ENCODE measurements at regions not wholly inside any gene's neighbourhood (a gene's known extent, or its start where the extent isn't known, plus 50 kb on each side); places are given as distances from the start of the nearest gene placed in this dataset.

DNA sequence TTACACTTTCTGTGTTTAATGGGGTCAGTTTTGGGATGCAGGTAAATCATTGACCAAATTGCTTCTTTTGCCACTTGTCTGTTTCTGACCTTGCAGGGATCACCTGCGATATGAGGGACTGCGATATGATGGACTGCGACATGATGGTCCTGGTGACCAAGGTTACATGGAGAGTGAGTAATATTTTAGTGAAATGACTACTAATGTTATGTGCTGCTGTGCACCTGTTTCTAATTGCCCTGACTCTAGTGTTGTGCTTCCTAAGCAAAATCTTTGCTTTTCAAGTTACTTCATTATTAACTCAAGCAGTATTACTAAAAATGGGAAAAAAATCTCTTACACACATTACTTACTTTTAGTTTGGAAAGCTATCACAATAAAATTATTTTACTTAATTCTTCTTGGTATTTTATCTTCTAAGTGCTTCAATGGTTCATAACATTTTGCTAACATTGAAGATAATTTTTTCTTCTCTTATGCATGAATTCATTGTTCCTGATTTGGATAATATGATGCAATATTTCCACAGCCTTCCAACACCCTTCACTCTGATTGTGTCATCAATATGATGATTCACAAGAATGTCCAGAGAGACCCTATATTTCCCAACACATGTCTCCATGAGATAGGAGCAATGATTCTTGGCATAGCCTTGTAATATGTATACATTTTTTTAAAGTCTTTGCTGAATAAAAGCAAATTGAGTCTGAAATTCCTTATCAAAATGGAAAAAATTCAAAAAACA lies 306.2 kb upstream of the AKR1E2 start:
- DNase-seq: no peak

DNA sequence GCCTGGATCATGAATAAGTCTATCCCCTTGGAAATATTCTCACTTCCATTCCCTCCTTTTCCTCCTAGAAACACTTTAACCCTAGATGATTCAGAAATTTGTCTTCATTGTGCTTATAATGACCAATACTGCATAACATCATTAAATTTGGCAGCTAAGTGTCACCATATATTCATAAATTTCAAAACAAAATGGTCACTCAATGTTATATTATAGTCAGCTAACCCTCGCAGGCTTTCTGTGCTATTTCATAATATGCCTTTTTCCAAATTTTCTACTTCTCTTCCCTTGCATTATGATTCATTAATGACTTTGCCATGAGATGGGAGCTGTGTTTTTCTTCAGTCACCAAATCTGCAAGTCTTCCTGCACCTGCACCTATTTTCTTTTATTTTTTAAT lies 308.3 kb upstream of the AKR1E2 start:
- DNase-seq: no peak

DNA sequence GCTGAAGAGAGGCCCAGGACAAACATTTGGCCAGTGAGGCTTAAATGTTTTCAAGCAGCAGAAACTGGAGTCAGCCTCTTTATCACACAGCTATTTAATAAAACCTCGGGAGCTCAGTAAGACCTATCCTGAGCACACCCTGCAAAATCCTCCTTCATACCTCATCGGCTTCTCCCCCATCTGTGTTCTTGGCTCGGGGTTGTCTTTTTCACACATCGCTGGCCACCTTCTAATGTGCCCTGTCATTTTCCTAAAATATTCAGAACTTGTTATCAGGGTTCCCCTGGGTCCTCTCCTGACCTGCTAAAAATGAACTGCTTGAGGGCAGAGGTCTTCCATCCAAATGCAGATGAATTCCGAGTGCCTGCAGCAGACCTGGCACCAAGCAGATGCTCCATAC lies 310.3 kb upstream of the AKR1E2 start:
- DNase-seq: no peak

DNA sequence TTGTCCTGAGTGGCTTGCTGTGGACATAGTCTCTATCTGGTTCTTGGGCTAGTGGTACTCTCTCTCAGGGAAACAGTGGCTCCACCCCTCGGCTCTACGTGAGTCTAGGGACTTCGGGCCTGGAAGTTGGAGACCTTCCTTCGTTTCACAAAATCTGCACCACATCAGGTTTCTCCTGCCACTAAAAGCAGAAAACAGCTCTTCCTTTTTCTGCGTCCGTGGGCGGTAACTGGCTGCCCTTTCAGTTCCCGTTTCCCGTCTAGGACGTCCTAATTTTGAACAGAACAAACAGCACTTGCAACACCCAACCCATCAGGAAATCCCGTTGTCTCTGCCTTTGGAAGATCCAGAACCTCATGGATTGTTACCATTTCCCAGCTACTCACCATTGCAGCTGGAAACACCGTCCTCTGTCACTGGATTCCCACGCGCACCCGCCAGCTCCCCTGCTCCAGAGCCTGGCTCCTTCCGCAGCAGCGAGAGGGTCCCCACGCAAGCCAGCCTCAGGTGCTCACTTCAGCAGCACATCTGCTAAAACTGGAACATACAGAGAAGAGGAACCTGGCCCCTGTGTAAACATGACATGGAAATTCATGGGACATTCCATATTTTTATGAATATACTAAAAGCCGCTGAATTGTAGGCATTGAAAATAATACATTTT lies 311.4 kb upstream of the AKR1E2 start:
- DNase-seq: peak; percentile 44

DNA sequence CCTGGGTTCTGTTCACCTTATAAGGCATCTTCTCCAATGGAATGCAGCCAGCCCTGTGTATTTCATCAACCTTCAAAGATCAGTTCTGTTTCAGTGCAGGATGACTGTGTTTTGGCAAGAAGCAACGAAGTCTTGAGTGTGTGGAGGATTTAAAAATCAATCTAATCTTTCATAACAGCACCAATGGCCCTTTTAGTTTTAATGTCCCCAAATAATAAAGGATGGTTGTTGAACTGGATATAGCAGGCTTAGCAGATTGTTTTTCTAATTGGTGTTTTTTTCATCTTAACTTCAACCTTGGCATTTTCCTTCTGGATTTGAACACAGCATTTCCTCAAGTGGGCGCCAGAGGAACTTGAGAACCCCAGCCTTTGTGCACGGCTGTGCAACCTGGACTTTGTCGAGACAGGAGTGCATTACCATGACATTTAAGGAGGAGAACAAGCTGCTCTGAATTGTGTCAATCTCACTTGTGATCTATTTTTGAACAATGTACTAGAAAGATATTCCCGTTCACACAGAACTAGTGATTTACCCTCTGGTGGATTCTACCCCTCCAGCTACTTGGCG lies 313.3 kb upstream of the AKR1E2 start:
- no peak for DNase-seq

DNA sequence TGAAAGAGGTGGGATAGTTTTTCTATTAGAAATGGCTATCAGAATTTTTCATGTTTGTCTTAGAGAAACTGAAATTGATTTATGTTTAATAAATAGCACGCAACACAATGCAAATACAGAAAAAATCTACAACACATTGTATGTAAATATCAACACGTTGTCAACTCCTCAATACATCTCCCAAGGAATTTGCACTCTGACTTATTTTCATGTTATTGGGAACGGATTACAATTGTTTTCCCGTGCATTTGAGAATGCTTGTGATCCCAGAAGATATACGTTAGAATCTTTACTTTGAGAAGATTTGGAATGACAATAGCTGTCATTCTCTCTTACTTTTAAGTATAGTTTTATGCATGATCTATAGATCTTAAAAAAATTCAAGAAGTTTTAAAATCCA lies 313.8 kb upstream of the AKR1E2 start:
- no peak for DNase-seq

DNA sequence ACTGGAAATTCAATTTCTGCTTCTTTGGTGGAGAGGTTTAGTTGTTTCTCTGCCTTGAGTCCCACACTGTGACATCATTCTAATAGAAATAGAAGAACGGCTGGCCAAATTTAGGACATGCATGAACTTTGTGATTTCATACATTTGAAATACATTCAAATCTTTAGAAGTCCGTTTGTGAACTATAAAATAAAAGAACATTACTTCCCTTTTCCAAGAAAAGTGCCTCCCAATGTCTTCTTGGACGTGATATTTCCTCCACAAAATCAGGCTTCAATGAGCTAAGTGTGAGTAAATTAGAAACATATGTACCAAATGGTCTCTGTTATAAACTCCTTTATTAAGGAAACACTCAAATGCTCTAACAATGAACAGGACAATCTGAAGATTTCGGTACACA lies 314.5 kb upstream of the AKR1E2 start:
- DNase-seq: no peak

DNA sequence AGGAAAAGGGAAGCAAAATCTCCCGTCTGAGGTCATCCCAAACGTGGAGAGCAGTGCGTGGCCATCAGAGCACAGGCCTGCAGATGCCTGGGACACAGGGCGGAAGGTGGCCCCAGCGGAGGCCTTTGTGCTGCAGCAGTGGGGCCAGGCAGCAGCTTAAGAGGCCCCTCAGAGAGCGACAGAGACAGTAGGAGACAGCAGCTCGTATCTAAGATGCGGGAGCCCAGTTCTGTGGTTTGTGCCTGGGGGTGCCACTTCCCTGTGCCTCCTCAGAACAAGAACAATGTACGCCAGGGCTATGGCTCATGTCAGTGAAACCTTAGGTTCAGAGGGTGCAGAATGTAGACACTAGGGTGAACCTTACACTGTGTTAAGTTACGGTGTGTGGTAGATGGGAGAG lies 316.6 kb upstream of the AKR1E2 start:
- DNase-seq: no peak

DNA sequence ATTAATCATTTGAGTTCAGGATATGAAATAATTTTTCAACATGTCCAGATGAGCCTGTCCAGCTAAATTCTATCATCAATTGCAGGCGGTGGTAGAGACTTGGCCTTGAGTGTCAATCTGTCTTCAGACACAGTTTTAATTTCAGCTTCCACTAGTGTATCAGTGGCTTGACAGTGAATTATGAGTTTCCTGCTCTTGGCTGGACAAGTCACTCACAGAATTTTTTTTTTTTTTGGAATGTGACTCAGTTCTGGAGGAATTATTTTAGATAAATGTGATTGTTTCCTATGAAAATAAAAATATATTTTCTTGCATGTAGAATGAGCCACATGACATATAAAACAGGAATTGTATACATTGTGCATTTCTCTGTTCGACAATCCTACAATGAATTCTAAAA lies 319.9 kb upstream of the AKR1E2 start:
- no peak for DNase-seq

DNA sequence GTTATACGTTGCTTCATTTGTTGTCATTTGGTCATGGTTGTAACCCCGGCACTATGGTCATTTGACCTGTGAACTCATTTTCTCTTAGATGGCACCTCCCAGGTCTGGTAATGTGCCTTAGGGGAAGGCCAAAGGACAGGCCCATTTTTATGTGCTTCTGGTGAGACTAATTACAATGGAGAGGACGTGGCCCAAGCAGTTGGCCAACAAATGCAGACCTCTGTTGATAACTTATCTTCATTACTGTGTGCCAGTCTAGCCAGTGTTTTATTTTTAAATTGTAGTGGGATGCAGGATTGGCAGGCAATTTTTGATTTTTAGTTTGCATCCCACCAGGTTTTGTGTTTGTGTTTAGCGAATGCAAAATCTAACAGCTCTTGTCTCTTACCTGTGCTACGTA lies 321.5 kb upstream of the AKR1E2 start:
- DNase-seq: no peak

DNA sequence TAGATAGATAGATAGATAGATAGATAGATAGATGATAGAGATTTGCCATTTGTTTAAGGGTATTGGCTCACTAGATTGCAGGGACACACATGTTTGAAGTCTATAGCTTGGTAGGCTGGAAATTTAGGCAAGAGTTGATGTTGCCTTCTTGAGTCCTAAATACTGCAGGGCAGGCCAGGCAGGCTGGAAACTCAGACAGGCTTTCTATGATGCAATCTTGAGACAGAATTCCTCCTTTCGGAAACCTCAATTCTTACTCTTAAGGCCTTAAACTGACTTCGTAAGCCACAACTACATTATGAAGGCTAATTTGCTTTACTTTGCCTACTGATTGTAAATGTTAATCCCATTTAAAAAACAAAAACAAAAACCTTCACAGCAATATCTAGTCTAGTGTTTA lies 322.9 kb upstream of the AKR1E2 start:
- DNase-seq: no peak

DNA sequence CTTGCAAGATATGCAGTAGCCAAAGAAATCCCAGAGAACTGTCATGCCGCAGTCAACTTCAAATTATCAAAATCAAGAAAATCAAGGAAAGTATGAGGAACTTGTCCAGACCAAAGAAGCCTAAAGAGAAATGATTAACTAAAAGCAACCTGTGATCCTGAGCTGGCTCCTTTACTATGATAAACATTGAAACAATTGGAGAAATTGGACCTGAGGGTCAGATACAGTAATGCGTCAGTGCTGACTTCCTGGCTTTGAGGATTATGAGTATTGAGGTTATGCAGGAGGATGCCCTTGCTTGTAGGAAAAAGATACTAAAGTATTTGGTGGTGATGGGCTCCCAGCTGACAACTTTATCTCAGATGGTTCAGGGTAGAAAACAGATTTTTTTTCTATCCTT lies 324.7 kb upstream of the AKR1E2 start:
- DNase-seq: no peak

DNA sequence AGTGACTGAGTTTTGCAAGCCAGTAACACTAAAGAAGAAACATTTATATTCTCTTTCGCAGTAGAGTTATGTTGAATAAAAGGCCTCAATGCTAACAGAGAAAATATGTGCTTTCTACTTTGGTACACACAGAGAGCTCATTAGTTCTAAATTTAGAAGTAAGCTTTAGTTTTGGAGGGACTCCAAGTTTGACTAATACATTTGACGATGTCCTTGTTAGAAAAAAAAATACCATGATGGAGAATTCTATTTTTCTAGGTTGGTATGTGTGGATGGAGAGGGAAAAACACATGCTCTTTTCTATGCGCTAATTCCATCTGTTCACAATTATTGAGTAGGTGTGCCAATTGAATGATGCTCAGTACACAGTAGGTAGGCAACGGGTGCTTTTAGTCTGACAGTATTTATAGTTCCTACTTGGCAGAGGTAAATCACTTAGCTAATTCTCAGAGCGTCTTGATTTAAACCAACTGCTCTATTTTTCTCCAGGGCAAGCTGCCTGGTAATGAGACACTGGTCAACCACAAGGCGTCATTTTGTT lies 327.2 kb upstream of the AKR1E2 start:
- DNase-seq: peak; percentile 47

DNA sequence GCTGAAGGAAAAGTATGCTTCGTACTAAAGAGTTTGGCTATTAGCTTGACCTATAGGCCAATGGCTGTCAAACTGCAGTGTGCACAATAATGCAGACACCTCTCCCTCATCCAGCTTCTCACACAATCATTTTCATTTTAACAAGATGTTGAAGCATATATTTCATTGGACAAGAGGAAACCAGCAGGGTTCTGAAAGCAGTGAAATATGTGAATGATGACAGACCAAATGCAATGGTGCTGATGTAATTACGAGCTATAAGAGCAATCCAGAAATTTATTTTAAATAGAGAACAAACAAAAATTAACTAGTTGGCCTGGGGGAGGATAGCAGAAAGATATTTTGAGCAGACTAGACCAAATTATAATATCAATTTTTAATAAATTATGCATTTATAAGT lies 331.5 kb upstream of the AKR1E2 start:
- DNase-seq: no peak

DNA sequence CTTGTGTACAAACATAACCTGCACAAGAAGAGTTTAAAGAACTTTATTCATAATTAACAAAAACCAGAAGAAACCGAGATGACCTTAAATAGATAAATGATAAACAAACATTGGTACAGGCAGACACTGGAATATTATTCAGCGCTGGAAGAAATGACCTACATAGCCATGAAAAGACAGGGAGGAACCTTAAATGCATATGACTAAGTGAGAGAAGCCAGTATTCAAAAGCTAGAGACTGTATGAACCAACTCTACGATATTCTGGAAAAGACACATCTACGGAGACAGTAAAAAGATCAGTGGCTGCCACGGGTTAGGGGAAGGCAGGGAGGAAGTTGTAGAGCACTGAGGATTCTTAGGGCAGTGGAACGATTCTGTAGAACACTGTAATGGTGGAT lies 333.8 kb upstream of the AKR1E2 start:
- DNase-seq: no peak

DNA sequence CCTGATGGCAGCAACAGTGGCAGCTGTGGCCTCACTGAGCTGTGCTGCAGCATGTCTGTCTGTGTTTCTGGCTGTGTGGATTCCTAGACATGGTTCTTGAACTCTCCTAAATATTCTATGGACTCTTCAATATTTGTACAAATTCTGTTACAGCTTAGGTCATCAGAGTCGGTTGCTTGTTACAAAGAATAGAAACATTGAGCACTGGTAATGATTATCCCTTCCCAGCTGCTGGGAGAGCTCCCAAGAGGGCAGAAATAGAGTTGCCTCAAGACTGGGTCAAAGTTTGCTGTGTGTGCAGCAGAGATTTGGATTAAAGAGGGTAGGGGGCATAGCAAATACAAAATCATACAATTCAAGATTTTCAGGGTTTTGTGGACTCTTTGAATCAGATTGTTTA lies 337.1 kb upstream of the AKR1E2 start:
- DNase-seq: no peak

DNA sequence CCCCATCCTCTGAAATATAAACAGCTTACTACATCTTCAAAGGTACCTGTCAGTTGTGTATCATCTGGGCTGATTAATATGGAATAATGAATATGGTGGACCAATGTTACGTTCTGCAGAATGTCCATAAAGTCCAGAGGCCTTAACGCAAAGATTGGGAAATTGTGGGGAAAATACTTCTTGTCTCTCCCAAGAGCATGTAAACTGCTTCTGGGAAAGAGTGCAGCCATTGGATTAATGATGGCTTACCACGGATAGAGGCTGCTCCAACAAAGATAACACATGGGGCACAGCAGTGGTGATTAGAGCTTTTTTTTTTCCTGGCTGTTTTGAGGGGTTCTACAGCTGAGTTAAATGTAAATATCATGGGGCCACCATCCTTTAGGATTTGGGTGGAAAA lies 340.4 kb upstream of the AKR1E2 start:
- DNase-seq: no peak

DNA sequence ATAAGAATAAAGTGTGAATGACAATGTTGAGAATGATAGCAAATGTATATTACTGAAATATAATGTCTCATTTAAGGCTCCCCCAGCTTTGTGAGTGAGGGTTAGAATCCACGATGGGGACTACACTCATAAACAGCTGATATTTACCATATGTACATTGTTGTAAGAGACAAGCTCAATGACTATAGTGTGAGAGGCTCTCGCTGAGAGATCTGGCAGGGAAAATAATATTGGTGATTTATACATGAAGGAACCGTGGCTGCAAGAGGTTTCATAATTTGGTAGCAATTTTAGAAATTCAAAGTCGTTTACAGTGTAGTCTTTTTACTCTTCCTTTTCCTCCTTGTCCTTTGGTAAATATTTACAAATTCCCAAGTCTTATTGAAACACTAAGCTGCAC lies 342.2 kb upstream of the AKR1E2 start:
- no peak for DNase-seq

DNA sequence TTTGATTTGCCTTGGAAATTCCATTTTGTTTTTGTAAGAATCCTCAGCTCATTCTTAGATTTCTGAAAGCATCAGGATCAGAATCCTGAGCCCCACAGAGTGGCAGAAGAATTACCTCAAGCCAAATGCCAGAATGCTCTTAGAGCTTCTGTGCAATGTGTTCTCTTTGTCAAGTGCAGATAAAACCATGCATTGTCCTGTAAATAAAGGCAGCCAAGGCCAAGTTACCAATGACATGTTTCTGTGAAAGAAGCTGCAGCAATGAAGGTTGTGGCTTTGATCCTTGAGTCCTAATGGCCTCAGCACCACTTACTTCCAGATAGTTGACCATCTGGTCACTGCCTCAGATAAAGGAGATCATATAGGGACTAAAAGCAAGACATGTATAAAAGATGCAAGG lies 343.3 kb upstream of the AKR1E2 start:
- no peak for DNase-seq

DNA sequence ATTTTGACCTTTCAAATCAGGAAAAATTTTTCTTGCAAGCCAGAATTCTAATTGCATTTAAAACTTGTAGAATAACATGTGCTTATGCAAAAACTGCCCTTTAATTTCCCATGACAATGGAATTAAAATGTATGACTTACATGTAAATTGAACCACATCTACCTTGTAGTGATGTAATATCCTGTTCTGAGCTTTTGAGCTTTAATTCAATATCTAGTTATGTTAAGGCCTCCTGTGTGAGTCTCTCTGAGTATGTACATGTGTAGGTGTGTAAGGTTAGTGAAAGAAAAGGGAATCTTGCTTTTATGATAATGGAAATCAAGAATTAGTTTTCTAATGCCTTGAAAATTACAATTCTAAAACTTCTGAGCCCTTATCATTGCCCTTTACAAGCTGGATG lies 344.8 kb upstream of the AKR1E2 start:
- no peak for DNase-seq

DNA sequence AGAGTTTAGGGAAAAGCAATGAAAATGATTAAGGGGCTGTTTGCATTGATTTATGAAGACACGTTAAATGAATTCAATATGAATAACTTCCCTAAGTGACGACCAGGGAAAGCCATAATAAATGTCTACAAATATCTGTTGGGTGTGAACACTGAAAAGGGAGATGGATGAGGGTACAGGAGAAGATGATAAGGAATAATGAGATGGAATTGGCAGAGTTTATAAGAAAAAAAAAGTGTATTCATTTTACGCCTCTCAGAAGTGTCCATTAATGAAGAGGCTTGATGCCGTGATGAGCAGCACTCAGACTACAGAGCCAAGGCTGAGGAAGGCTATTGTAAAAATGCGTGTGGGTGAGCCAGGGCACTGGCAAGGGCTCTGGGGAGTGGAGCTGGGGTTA lies 346.7 kb upstream of the AKR1E2 start:
- no peak for DNase-seq

DNA sequence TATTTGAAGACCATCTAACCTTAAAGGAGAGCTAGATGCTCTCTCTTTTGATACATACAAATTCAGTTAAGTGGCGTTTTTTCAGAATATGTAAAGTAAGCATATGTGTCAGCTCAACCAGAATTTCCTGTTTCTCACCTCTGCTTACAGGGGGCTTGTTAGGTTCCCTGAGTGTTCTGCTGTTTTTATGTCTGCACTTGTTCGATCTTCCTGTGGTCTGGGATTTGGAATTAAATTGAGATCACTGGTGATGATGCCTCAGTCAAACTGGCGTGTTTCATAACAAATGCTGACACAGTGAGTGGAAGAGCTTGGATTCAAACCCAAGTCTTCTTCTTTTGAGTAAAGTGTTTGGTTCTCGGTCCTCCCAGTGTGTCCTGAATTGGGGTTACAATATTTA lies 348.3 kb upstream of the AKR1E2 start:
- DNase-seq: no peak

DNA sequence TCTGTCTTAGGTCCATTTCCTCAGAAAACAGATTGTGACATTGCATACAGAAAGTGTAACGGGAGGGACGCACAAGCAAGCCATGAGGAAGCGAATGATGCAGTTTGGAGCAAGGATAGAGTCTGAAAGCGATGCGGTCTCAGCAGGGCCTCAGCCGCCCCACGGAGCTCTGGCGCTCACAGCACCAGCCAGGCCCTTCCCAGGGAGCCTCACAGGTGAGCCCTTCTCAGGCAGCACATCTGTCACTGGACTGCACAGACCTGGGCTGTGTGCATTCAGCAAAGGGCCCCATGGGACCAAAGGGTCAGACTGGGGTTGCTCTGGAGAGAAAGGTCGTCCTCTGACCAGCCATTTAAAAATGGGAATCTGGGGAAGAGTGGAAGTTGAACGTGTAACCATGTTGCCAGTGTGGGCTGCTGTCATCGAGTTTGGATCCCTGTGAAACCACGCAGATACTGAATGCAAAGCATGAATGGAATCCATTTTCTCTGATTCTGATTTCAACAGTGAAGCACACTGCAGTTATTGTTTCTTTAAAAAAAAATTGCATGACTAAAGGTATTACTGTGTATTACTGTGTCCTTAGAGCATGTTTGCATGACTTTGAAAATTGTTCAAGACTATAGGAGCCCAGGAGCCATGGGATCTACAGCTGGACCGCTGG lies 350.0 kb upstream of the AKR1E2 start:
- no peak for DNase-seq

DNA sequence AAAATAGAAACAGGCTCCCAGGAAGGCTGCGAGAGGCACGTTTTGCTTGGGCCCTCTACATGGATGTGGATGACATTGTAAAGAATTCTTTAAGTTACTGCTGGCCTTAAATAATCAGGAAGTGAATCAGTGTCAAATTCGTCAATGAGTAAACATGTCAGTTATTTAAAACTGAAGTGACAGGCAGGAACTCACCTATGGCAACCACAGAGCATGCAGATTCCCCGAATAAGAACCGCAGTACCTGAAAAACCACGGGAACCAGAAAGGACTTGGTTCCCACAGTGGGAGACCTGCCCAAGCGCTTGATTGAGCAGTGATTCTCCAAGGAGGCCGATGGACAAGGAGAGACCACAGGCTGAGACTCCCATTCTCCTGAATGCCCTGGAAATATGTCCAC lies 351.2 kb upstream of the AKR1E2 start:
- DNase-seq: no peak

Measured in left hindlimb (tissue), 1 donor.